GM19351 (cell line): ENCODE measurements at regions not wholly inside any gene's neighbourhood (a gene's known extent, or its start where the extent isn't known, plus 50 kb on each side); places are given as distances from the start of the nearest gene placed in this dataset.
"Not testable (repeated sequence)": the region's sequence is repeated elsewhere in the genome, so short reads cannot be mapped to it uniquely, and the experiment has no call there.

ENCODE experiments used
- ATAC-seq: cut with Tn5 transposase; IDR thresholded peaks from one replicate; pipeline ENCODE4 v1.9.1; 2021; ENCODE audit warnings: mild to moderate bottlenecking, moderate library complexity; ENCODE audit not compliant: unreplicated experiment

GRCh38 chr18:9009703-9010488 is 92.6 kb upstream of the NDUFV2 start:
- no peak for ATAC-seq

GRCh38 chr18:9011431-9011830 is 91.1 kb upstream of the NDUFV2 start:
- no peak for ATAC-seq

GRCh38 chr18:9013926-9014373 is 88.5 kb upstream of the NDUFV2 start:
- ATAC-seq, result no peak

GRCh38 chr18:9015689-9016088 is 86.8 kb upstream of the NDUFV2 start:
- no peak for ATAC-seq

- no peak for ATAC-seq
These were observed 85.8 kb upstream of the NDUFV2 start for GRCh38 chr18:9016633-9017166.

GRCh38 chr18:9017167-9017904 is 85.2 kb upstream of the NDUFV2 start:
- peak; percentile 92 for ATAC-seq

- no peak for ATAC-seq
These were observed 84.6 kb upstream of the NDUFV2 start for GRCh38 chr18:9017905-9018227.

- ATAC-seq, result no peak
These were observed 83.4 kb upstream of the NDUFV2 start for GRCh38 chr18:9019135-9019534.

GRCh38 chr18:9020221-9020620 is 82.3 kb upstream of the NDUFV2 start:
- ATAC-seq, result no peak

GRCh38 chr18:9021458-9021857 is 81.0 kb upstream of the NDUFV2 start:
- no peak for ATAC-seq

GRCh38 chr18:9022397-9023155 is 79.9 kb upstream of the NDUFV2 start:
- ATAC-seq, result no peak

- ATAC-seq, result not testable (repeated sequence)
These were observed 78.4 kb upstream of the NDUFV2 start for GRCh38 chr18:9024031-9024646.

- no peak for ATAC-seq
These were observed 77.2 kb upstream of the NDUFV2 start for GRCh38 chr18:9025091-9025838.

- no peak for ATAC-seq
These were observed 73.4 kb upstream of the NDUFV2 start for GRCh38 chr18:9029131-9029530.

GRCh38 chr18:9032519-9032918 is 70.0 kb upstream of the NDUFV2 start:
- no peak for ATAC-seq

- ATAC-seq, result no peak
These were observed 64.1 kb upstream of the NDUFV2 start for GRCh38 chr18:9038277-9038871.

- no peak for ATAC-seq
These were observed 62.9 kb upstream of the NDUFV2 start for GRCh38 chr18:9039441-9040071.

GRCh38 chr18:9042766-9043481 is 59.6 kb upstream of the NDUFV2 start:
- ATAC-seq, result no peak

- no peak for ATAC-seq
These were observed 58.9 kb upstream of the NDUFV2 start for GRCh38 chr18:9043581-9043980.
